ENCODE measurements at regions not wholly inside any gene's neighbourhood (a gene's known extent, or its start where the extent isn't known, plus 50 kb on each side); places are given as distances from the start of the nearest gene placed in this dataset.

- no peak for DNase-seq
Observed at GRCh38 chr4:133095591-133095990, 53.5 kb upstream of the PCDH10 start.

- no peak for DNase-seq
Observed at GRCh38 chr4:133096972-133097371, 52.1 kb upstream of the PCDH10 start.

All from activated T-cell treated with anti-CD3 and anti-CD28 coated beads, Interleukin-2, amount 50 U/mL, for 1 hour (primary cell).